Uterus (tissue), 3 donors: ENCODE measurements at regions not wholly inside any gene's neighbourhood (a gene's known extent, or its start where the extent isn't known, plus 50 kb on each side); places are given as distances from the start of the nearest gene placed in this dataset.

Source experiments
- DNase-seq, 2 donors: peaks; one replicate each; pipeline ENCODE4 v3.0.0-alpha.2; 2019 to 2020
- H3K27ac ChIP-seq, 2 donors: fragments of 200-600 bp; sonication (generic); 1 replicate in 1 of 2; 2 replicates in 1 of 2; pipeline ENCODE4 v1.5.1; 2016 to 2018
- H3K27me3 ChIP-seq, 2 donors: fragments of 200-600 bp; sonication (generic); one replicate each; pipeline ENCODE4 v1.5.1; 2018 to 2019; ENCODE audit warnings: control low read depth in 1 of 2
- H3K36me3 ChIP-seq, 2 donors: fragments of 200-600 bp; sonication (generic); one replicate each; pipeline ENCODE4 v1.5.1; 2019; ENCODE audit warnings: control low read depth in 1 of 2
- H3K4me1 ChIP-seq, 2 donors: fragments of 200-600 bp; sonication (generic); one replicate each; pipeline ENCODE4 v1.5.1; 2018 to 2019; ENCODE audit warnings: control low read depth in 1 of 2
- H3K4me3 ChIP-seq, 2 donors: fragments of 200-600 bp; sonication (generic); 1 replicate in 1 of 2; 2 replicates in 1 of 2; pipeline ENCODE4 v1.5.1; 2018 to 2019; ENCODE audit warnings: mild to moderate bottlenecking in 1 of 2
- H3K9me3 ChIP-seq, 2 donors: fragments of 200-600 bp; sonication (generic); one replicate each; pipeline ENCODE4 v1.5.1; 2019; ENCODE audit warnings: control low read depth in 1 of 2
- POLR2A ChIP-seq, 2 donors: fragments of 450-650 bp; IDR thresholded peaks; one replicate each; pipeline ENCODE4 v1.6.1; 2016; ENCODE audit warnings: antibody characterized with exemption in 2 of 2, mild to moderate bottlenecking in 1 of 2, moderate library complexity in 1 of 2
- intact Hi-C: fragments of 100-400 bp; cut with DNase I; formaldehyde crosslinking; loops from one replicate; pipeline ENCODE4 v1.15.1; 2023; ENCODE audit warnings: low total_unique reads
- TF ChIP-seq, protein P1 (sequence below), 4 experiments: fragments of 200-600 bp in 2 of 4; fragments of 450-650 bp in 2 of 4; sonication (generic) in 2 of 4; IDR thresholded peaks; one replicate each; pipeline ENCODE4 v1.5.1; 2016 to 2019; ENCODE audit warnings: antibody characterized with exemption in 4 of 4, mild to moderate bottlenecking in 2 of 4, moderate library complexity in 1 of 4
- donor health status: DM: yes; HTN: yes; CAD: no.

DNA sequence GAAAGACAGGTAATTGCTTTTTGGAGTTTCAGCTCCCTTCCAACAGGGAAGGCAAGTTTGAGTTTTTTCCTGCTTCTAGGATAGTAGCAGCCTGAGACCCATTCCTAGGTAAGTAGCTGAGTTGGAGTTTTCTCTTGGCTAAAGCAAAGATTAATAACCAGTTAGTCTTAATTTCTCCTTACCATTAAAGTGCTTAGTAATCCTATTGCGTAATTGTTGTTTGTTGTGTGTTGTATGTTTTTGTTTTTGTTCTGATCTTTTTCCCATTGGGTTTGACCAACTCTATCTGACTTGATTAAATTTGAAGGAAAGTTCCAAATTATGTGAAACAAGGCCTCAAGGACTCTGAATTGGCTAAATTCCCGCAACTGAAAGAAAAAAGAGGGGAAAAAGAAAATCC lies 83.5 kb downstream of the TBX22 start:
- no peak overlapping the region for H3K27ac ChIP-seq
- no peak overlapping the region for H3K4me3 ChIP-seq
- TF ChIP-seq, protein P1, sequence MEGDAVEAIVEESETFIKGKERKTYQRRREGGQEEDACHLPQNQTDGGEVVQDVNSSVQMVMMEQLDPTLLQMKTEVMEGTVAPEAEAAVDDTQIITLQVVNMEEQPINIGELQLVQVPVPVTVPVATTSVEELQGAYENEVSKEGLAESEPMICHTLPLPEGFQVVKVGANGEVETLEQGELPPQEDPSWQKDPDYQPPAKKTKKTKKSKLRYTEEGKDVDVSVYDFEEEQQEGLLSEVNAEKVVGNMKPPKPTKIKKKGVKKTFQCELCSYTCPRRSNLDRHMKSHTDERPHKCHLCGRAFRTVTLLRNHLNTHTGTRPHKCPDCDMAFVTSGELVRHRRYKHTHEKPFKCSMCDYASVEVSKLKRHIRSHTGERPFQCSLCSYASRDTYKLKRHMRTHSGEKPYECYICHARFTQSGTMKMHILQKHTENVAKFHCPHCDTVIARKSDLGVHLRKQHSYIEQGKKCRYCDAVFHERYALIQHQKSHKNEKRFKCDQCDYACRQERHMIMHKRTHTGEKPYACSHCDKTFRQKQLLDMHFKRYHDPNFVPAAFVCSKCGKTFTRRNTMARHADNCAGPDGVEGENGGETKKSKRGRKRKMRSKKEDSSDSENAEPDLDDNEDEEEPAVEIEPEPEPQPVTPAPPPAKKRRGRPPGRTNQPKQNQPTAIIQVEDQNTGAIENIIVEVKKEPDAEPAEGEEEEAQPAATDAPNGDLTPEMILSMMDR (IDR thresholded peaks at IDR 0.05) = no peak
- no peak for TF ChIP-seq POLR2A (IDR thresholded peaks at IDR 0.05)
- H3K27me3 ChIP-seq = peaks cover 0 to 10% of the 10 kb centered on the region in 2 donors
- DNase-seq = no peak
- no peaks in the 10 kb centered on the region for H3K4me1 ChIP-seq
- no peaks in the 10 kb centered on the region for H3K36me3 ChIP-seq
- intact Hi-C loops = no loop called here
- no peaks in the 10 kb centered on the region for H3K9me3 ChIP-seq

DNA sequence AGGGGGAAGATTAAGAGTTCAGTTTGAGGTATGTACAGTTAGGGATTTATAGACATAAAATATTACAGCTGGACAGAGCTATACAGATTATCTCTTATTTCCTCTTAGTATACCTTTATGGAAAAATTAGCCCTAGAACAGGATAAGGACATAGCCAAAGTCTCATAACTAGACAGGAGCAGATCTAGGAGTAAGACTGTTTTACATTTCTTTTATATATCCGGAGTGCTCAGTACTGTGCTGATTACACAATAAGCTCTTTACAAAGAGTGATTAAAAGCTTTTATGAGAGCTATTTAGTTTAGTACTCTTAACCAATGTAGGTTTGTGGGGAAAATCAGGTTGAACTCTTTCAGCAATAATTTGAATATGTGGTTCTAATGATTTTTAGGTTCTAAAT lies 105.8 kb downstream of the TBX22 start:
- TF ChIP-seq POLR2A (IDR thresholded peaks at IDR 0.05) = no peak
- intact Hi-C loops = no loop called here
- no peaks in the 10 kb centered on the region for H3K27me3 ChIP-seq
- DNase-seq = no peak
- H3K4me1 ChIP-seq = no peaks in the 10 kb centered on the region
- no peaks in the 10 kb centered on the region for H3K36me3 ChIP-seq
- H3K9me3 ChIP-seq = no peaks in the 10 kb centered on the region
- H3K4me3 ChIP-seq = no peak overlapping the region
- H3K27ac ChIP-seq = no peak overlapping the region

DNA sequence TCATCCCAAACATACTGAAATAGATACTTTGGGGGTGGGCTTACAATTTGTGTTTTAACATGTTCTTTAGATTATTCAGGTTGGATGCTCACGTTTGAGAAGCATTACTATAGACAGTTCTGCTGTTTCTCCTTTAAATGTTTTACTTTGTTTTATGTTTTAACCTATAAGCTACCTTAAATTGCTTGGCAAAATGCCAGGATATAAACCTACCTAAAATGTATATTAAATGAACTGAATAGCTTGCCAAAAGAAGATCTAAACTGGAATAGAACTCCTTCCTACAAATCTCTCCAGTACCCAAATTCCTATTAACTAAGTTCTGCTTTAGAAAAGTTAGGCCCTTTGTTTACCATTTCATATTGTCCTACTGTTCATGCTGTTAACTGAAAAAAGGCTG lies 124.4 kb downstream of the TBX22 start:
- DNase-seq = no peak
- H3K9me3 ChIP-seq = no peaks in the 10 kb centered on the region
- H3K27ac ChIP-seq = no peak overlapping the region
- H3K27me3 ChIP-seq = no peaks in the 10 kb centered on the region
- no peaks in the 10 kb centered on the region for H3K36me3 ChIP-seq
- H3K4me3 ChIP-seq = no peak overlapping the region
- H3K4me1 ChIP-seq = no peaks in the 10 kb centered on the region
- intact Hi-C loops = no loop called here
- TF ChIP-seq, protein P1 (IDR thresholded peaks at IDR 0.05) = no peak
- no peak for TF ChIP-seq POLR2A (IDR thresholded peaks at IDR 0.05)

DNA sequence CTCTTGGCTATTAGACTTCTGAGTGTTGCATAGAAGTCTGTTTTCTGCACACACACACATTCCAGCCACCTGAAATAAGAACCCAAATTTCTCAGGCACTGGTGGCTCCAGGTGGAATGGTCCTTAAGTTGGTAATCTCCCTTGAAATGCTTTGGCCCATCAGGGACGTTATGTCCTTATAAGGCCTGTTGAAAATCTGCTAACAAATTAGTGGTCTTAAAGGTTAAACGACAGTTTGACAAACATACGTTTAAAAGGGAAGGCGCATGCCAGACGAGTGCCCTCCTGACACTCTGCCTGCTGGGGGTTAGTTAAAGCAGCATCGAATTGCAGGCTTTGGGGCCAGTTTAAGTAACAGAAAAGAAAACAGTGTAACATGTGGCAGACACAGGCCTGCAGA lies 125.0 kb downstream of the TBX22 start:
- TF ChIP-seq, protein P1 (IDR thresholded peaks at IDR 0.05) = no peak
- no peak for TF ChIP-seq POLR2A (IDR thresholded peaks at IDR 0.05)
- Histone ChIP-seq H3K27me3 (no peaks in the 10 kb centered on the region), H3K4me3 (no peak overlapping the region), H3K27ac (no peak overlapping the region), H3K9me3 (no peaks in the 10 kb centered on the region), H3K4me1 (no peaks in the 10 kb centered on the region), H3K36me3 (no peaks in the 10 kb centered on the region)
- no peak for DNase-seq
- intact Hi-C loops = no loop called here

DNA sequence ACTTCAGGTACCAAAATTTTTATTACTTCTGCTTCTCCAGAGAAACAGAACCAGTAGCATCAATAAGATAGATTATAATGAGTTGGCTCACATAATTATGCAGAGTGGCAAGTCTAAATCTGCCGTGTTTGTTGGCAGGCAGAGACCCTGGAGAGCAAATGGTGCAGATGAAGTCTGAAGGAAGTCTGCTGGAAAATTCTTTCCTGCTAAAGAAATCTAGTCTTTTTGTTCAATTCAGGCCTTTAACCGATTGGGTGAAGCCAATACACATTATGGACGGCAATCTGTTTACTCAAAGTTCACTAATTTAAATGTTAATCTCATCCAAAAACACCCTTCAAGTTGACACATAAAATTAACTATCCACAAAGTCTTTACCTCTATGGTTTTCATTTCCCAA lies 156.0 kb downstream of the TBX22 start:
- Histone ChIP-seq H3K4me3 (no peak overlapping the region), H3K4me1 (no peaks in the 10 kb centered on the region), H3K27ac (no peak overlapping the region), H3K36me3 (no peaks in the 10 kb centered on the region), H3K9me3 (no peaks in the 10 kb centered on the region), H3K27me3 (no peaks in the 10 kb centered on the region)
- intact Hi-C loops = no loop called here
- no peak for DNase-seq
- TF ChIP-seq, protein P1 (IDR thresholded peaks at IDR 0.05) = no peak
- no peak for TF ChIP-seq POLR2A (IDR thresholded peaks at IDR 0.05)

DNA sequence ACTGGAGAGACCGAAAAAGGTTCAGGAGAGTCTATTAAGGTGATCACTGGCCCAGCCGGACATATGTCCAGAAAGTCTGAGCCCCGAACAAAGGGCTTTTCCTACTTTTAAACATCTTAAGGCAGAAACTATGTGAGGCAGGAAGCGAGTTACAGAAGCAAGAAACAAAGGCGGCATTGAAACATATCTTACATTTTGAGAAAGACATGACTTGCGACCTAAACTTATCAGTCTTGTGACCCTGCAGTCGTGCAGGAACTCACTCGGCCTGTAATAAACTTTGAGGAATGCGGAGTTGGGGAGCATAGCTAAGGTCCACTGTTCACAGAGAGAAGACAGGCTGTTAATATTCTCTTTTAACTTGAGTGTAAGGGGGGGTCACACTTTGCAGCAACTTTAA lies 158.7 kb downstream of the TBX22 start:
- intact Hi-C loops = no loop called here
- H3K4me3 ChIP-seq = no peak overlapping the region
- H3K4me1 ChIP-seq = no peaks in the 10 kb centered on the region
- no peaks in the 10 kb centered on the region for H3K9me3 ChIP-seq
- no peak for DNase-seq
- no peak overlapping the region for H3K27ac ChIP-seq
- no peaks in the 10 kb centered on the region for H3K36me3 ChIP-seq
- TF ChIP-seq, protein P1 (IDR thresholded peaks at IDR 0.05) = no peak
- TF ChIP-seq POLR2A (IDR thresholded peaks at IDR 0.05) = no peak
- H3K27me3 ChIP-seq = no peaks in the 10 kb centered on the region
